Mesenchymal stem cell (in vitro differentiated cells and primary cell): ENCODE measurements at regions not wholly inside any gene's neighbourhood (a gene's known extent, or its start where the extent isn't known, plus 50 kb on each side); places are given as distances from the start of the nearest gene placed in this dataset.

Experiments
- DNase-seq: peaks from one replicate; pipeline ENCODE4 v3.0.0-alpha.2; 2013
- H2AFZ ChIP-seq: one replicate; pipeline ENCODE4 v1.6.1; 2013; ENCODE audit warnings: low read depth, mild to moderate bottlenecking, control low read depth, inconsistent platforms, low read length, moderate library complexity
- H2AK5ac ChIP-seq: 2 replicates; pipeline ENCODE4 v1.6.1; 2013; ENCODE audit warnings: low read length, moderate library complexity, mild to moderate bottlenecking, inconsistent platforms; ENCODE audit not compliant: severe bottlenecking
- H2BK120ac ChIP-seq: one replicate; pipeline ENCODE4 v1.6.1; 2013; ENCODE audit warnings: low read depth, mild to moderate bottlenecking, inconsistent platforms, low read length, moderate library complexity
- H2BK12ac ChIP-seq, 2 experiments: one replicate each; pipeline ENCODE4 v1.6.1; 2013; ENCODE audit warnings: inconsistent platforms in 2 of 2, low read length in 2 of 2, mild to moderate bottlenecking in 2 of 2, moderate library complexity in 2 of 2, control low read depth in 1 of 2
- H2BK15ac ChIP-seq: one replicate; pipeline ENCODE4 v1.6.1; 2013; ENCODE audit warnings: mild to moderate bottlenecking, low read depth, inconsistent platforms; ENCODE audit not compliant: poor library complexity, severe bottlenecking
- H2BK5ac ChIP-seq: 2 replicates; pipeline ENCODE4 v1.6.1; 2013; ENCODE audit warnings: low read depth, mild to moderate bottlenecking, low read length, control low read depth, inconsistent platforms; ENCODE audit not compliant: poor library complexity, severe bottlenecking
- H3K14ac ChIP-seq, 2 experiments: one replicate each; pipeline ENCODE4 v1.6.1; 2013; ENCODE audit warnings: inconsistent platforms in 2 of 2, low read length in 2 of 2, control low read depth in 1 of 2, mild to moderate bottlenecking in 1 of 2, moderate library complexity in 1 of 2
- H3K18ac ChIP-seq, 2 experiments: one replicate each; pipeline ENCODE4 v1.6.1; 2013; ENCODE audit warnings: inconsistent platforms in 2 of 2, low read length in 2 of 2, control low read depth in 1 of 2, low read depth in 1 of 2, mild to moderate bottlenecking in 1 of 2
- H3K23ac ChIP-seq, 2 experiments: one replicate each; pipeline ENCODE4 v1.6.1; 2013; ENCODE audit warnings: inconsistent platforms in 2 of 2, low read length in 2 of 2, mild to moderate bottlenecking in 2 of 2, moderate library complexity in 2 of 2, control low read depth in 1 of 2
- H3K27ac ChIP-seq: 2 replicates; pipeline ENCODE4 v1.5.1; 2013; ENCODE audit warnings: mild to moderate bottlenecking, moderate library complexity, low read length, control low read depth, inconsistent platforms; ENCODE audit not compliant: poor library complexity, severe bottlenecking
- H3K27me3 ChIP-seq, 2 experiments: 2 replicates each; pipeline versions ENCODE4 v1.6.1 to v1.7.0; 2013; ENCODE audit warnings: low read length in 2 of 2, mild to moderate bottlenecking in 2 of 2, moderate library complexity in 2 of 2, control low read depth in 1 of 2, inconsistent platforms in 1 of 2; ENCODE audit not compliant: control insufficient read depth in 1 of 2, insufficient read depth in 1 of 2
- H3K36me3 ChIP-seq, 2 experiments: 2 replicates each; pipeline versions ENCODE4 v1.6.1 to v1.7.0; 2013; ENCODE audit warnings: low read length in 2 of 2, control low read depth in 1 of 2, inconsistent platforms in 1 of 2, low read depth in 1 of 2, mild to moderate bottlenecking in 1 of 2; ENCODE audit not compliant: insufficient read depth in 2 of 2, control insufficient read depth in 1 of 2
- H3K4ac ChIP-seq, 2 experiments: one replicate each; pipeline ENCODE4 v1.6.1; 2013; ENCODE audit warnings: inconsistent platforms in 2 of 2, low read length in 2 of 2, mild to moderate bottlenecking in 2 of 2, moderate library complexity in 2 of 2, control low read depth in 1 of 2, low read depth in 1 of 2
- H3K4me1 ChIP-seq: 2 replicates; pipeline ENCODE4 v1.6.1; 2013; ENCODE audit warnings: low read depth, low read length, control low read depth; ENCODE audit not compliant: control insufficient read depth, insufficient read depth
- H3K4me2 ChIP-seq: 2 replicates; pipeline ENCODE4 v1.6.1; 2013; ENCODE audit warnings: low read length, mild to moderate bottlenecking, inconsistent platforms; ENCODE audit not compliant: poor library complexity, severe bottlenecking
- H3K4me3 ChIP-seq, 2 experiments: 2 replicates each; pipeline versions ENCODE4 v1.5.1 to v1.7.0; 2013; ENCODE audit warnings: low read length in 2 of 2, mild to moderate bottlenecking in 2 of 2, control low read depth in 1 of 2, low read depth in 1 of 2; ENCODE audit not compliant: insufficient read depth in 1 of 2
- H3K79me1 ChIP-seq: replicated peaks from 2 replicates; pipeline ENCODE4 v1.6.1; 2013; ENCODE audit warnings: mild to moderate bottlenecking, control low read depth, low read length, inconsistent platforms; ENCODE audit not compliant: poor library complexity, severe bottlenecking
- H3K9ac ChIP-seq: 2 replicates; pipeline ENCODE4 v1.7.0; 2013; ENCODE audit warnings: mild to moderate bottlenecking, low read length, moderate library complexity
- H3K9me3 ChIP-seq: 2 replicates; pipeline ENCODE4 v1.7.0; 2013; ENCODE audit warnings: mild to moderate bottlenecking, low read length; ENCODE audit not compliant: control insufficient read depth
- H4K8ac ChIP-seq: one replicate; pipeline ENCODE4 v1.6.1; 2013; ENCODE audit warnings: inconsistent platforms, mild to moderate bottlenecking, low read length, moderate library complexity
- H4K91ac ChIP-seq: one replicate; pipeline ENCODE4 v1.6.1; 2013; ENCODE audit warnings: mild to moderate bottlenecking, low read length, inconsistent platforms
- WGBS: methylation state at CpG from one replicate; pipeline ENCODE4 v1.1.7; 2013; ENCODE audit warnings: mixed read lengths; 5-methylcytosine and 5-hydroxymethylcytosine counted together

GRCh38 chr1:193846411-193846810, 660.0 kb upstream of the B3GALT2 start:
- Histone ChIP-seq H3K4me2 (no peak overlapping the region), H2BK15ac (no peak overlapping the region)

GRCh38 chr1:193841857-193842256, 655.4 kb upstream of the B3GALT2 start:
- no peak overlapping the region for H3K9ac ChIP-seq
- H2BK12ac ChIP-seq: no peak overlapping the region
- no peak overlapping the region for H3K4me2 ChIP-seq
- no CpG with 5 or more reads among the region's 2 CpGs for WGBS
- H3K27me3 ChIP-seq: no peaks in the 10 kb centered on the region
- no peak overlapping the region for H2BK15ac ChIP-seq
- no peak for DNase-seq
- no peak overlapping the region for H2AK5ac ChIP-seq
- H3K4me3 ChIP-seq: no peak overlapping the region
- H3K36me3 ChIP-seq: no peaks in the 10 kb centered on the region
- no peaks in the 10 kb centered on the region for H3K4me1 ChIP-seq
- H3K79me1 ChIP-seq: no peaks in the 10 kb centered on the region
- no peak overlapping the region for H2BK5ac ChIP-seq
- no peaks in the 10 kb centered on the region for H3K9me3 ChIP-seq
- no peak overlapping the region for H2BK120ac ChIP-seq
- no peak overlapping the region for H3K18ac ChIP-seq
- H3K27ac ChIP-seq: no peak overlapping the region
- H4K8ac ChIP-seq: no peak overlapping the region
- no peak overlapping the region for H4K91ac ChIP-seq
- H3K23ac ChIP-seq: no peak overlapping the region
- H2AFZ ChIP-seq: no peak overlapping the region
- no peak overlapping the region for H3K14ac ChIP-seq
- no peak overlapping the region for H3K4ac ChIP-seq

More at GRCh38 chr1:193846411-193846810, 660.0 kb upstream of the B3GALT2 start:
- Histone ChIP-seq H3K9ac (no peak overlapping the region), H2AK5ac (no peak overlapping the region), H2BK12ac (no peak overlapping the region), H3K27ac (no peak overlapping the region), H3K79me1 (no peaks in the 10 kb centered on the region), H2BK120ac (no peak overlapping the region), H3K23ac (no peak overlapping the region), H3K36me3 (no peaks in the 10 kb centered on the region), H2BK5ac (no peak overlapping the region), H4K8ac (no peak overlapping the region), H3K27me3 (no peaks in the 10 kb centered on the region), H3K9me3 (no peaks in the 10 kb centered on the region), H3K4me3 (no peak overlapping the region), H4K91ac (no peak overlapping the region), H3K18ac (no peak overlapping the region), H2AFZ (no peak overlapping the region), H3K4me1 (no peaks in the 10 kb centered on the region), H3K14ac (no peak overlapping the region), H3K4ac (no peak overlapping the region)
- no CpG with 5 or more reads among the region's 3 CpGs for WGBS
- no peak for DNase-seq

GRCh38 chr1:193831465-193831864, 645.1 kb upstream of the B3GALT2 start:
- 100% methylated on average over 1 of the region's 1 CpG for WGBS
- H2BK5ac ChIP-seq: no peak overlapping the region
- no peak overlapping the region for H2AFZ ChIP-seq
- H3K23ac ChIP-seq: no peak overlapping the region
- H3K36me3 ChIP-seq: no peaks in the 10 kb centered on the region
- no peaks in the 10 kb centered on the region for H3K4me1 ChIP-seq
- H4K91ac ChIP-seq: no peak overlapping the region
- H3K14ac ChIP-seq: no peak overlapping the region
- H3K18ac ChIP-seq: no peak overlapping the region
- H4K8ac ChIP-seq: no peak overlapping the region
- H2BK15ac ChIP-seq: no peak overlapping the region
- no peak for DNase-seq
- H2AK5ac ChIP-seq: no peak overlapping the region
- no peak overlapping the region for H3K9ac ChIP-seq
- no peak overlapping the region for H2BK120ac ChIP-seq
- peaks cover 24% of the 10 kb centered on the region for H3K9me3 ChIP-seq
- no peak overlapping the region for H3K4me3 ChIP-seq
- no peak overlapping the region for H3K27ac ChIP-seq
- no peaks in the 10 kb centered on the region for H3K27me3 ChIP-seq
- H3K4me2 ChIP-seq: no peak overlapping the region
- H3K4ac ChIP-seq: no peak overlapping the region
- H2BK12ac ChIP-seq: no peak overlapping the region
- no peaks in the 10 kb centered on the region for H3K79me1 ChIP-seq

- H2BK120ac ChIP-seq: no peak overlapping the region
- no peak overlapping the region for H2BK12ac ChIP-seq
- no peak overlapping the region for H3K4me3 ChIP-seq
- H3K36me3 ChIP-seq: no peaks in the 10 kb centered on the region
- no peak overlapping the region for H3K4ac ChIP-seq
- H3K4me1 ChIP-seq: no peaks in the 10 kb centered on the region
- no CpG with 5 or more reads among the region's 1 CpG for WGBS
- peaks cover 25% of the 10 kb centered on the region for H3K9me3 ChIP-seq
- H2BK15ac ChIP-seq: no peak overlapping the region
- H2AK5ac ChIP-seq: no peak overlapping the region
- H4K8ac ChIP-seq: no peak overlapping the region
- H3K79me1 ChIP-seq: no peaks in the 10 kb centered on the region
- no peak overlapping the region for H2BK5ac ChIP-seq
- no peak for DNase-seq
- no peak overlapping the region for H3K4me2 ChIP-seq
- no peak overlapping the region for H2AFZ ChIP-seq
- H3K14ac ChIP-seq: no peak overlapping the region
- no peak overlapping the region for H3K27ac ChIP-seq
- no peak overlapping the region for H4K91ac ChIP-seq
- H3K27me3 ChIP-seq: no peaks in the 10 kb centered on the region
- H3K9ac ChIP-seq: no peak overlapping the region
- H3K23ac ChIP-seq: no peak overlapping the region
- H3K18ac ChIP-seq: no peak overlapping the region
Measured at GRCh38 chr1:193827516-193827915, 641.1 kb upstream of the B3GALT2 start.
